ENCODE measurements at regions not wholly inside any gene's neighbourhood (a gene's known extent, or its start where the extent isn't known, plus 50 kb on each side); places are given as distances from the start of the nearest gene placed in this dataset.

GRCh38 chr18:37705016-37705415 is 139.4 kb upstream of the CELF4 start:
- FAIRE-seq (no peak), DNase-seq (ENCODE audit: low read depth) (no peak)
- Mint-ChIP-seq H3K27me3 (ENCODE audit: low read depth, unreplicated experiment) (peaks cover 6% of the 10 kb centered on the region), H3K27ac (ENCODE audit: unreplicated experiment) (no peak overlapping the region), H3K4me1 (ENCODE audit: low read depth, unreplicated experiment) (no peaks in the 10 kb centered on the region), H3K4me3 (ENCODE audit: unreplicated experiment) (no peak overlapping the region), H3K36me3 (ENCODE audit: low read depth, unreplicated experiment) (no peaks in the 10 kb centered on the region), H3K9me3 (ENCODE audit: unreplicated experiment) (peaks cover 2% of the 10 kb centered on the region)
- H3K4me2 ChIP-seq (ENCODE audit: low read length), result no peak overlapping the region
- no peaks in the 10 kb centered on the region for H3K4me1 ChIP-seq (ENCODE audit: insufficient read depth, low read length)
- no peak overlapping the region for H2AFZ ChIP-seq (ENCODE audit: low read depth, low read length)
- H3K4me3 ChIP-seq (ENCODE audit: insufficient read depth, low read depth, low read length), result no peak overlapping the region
- no peak overlapping the region for H3K27ac ChIP-seq (ENCODE audit: low read depth, low read length)
- no peaks in the 10 kb centered on the region for H3K36me3 ChIP-seq (ENCODE audit: insufficient read depth, low read length)
- H4K20me1 ChIP-seq (ENCODE audit: insufficient read depth, low read length), result no peaks in the 10 kb centered on the region
- no peak for TF ChIP-seq EZH2 (IDR thresholded peaks at IDR 0.05; ENCODE audit: insufficient read depth, low read length)
- TF ChIP-seq CTCF (IDR thresholded peaks at IDR 0.05; ENCODE audit: insufficient read depth, low read depth, low read length), result no peak
- H3K27me3 ChIP-seq (ENCODE audit: insufficient read depth, low read length), result no peaks in the 10 kb centered on the region
- H3K9ac ChIP-seq (ENCODE audit: low read length), result no peak overlapping the region
- H3K79me2 ChIP-seq (ENCODE audit: insufficient read depth, low read length), result no peaks in the 10 kb centered on the region
- H3K9me3 ChIP-seq (ENCODE audit: insufficient read depth, low read depth, low read length), result no peaks in the 10 kb centered on the region

GRCh38 chr18:37702841-37703240 is 137.2 kb upstream of the CELF4 start:
- FAIRE-seq (no peak), DNase-seq (ENCODE audit: low read depth) (no peak)
- Histone ChIP-seq H3K9me3 (ENCODE audit: insufficient read depth, low read depth, low read length) (no peaks in the 10 kb centered on the region), H3K4me2 (ENCODE audit: low read length) (no peak overlapping the region), H3K79me2 (ENCODE audit: insufficient read depth, low read length) (no peaks in the 10 kb centered on the region), H3K9ac (ENCODE audit: low read length) (no peak overlapping the region), H3K27me3 (ENCODE audit: insufficient read depth, low read length) (no peaks in the 10 kb centered on the region), H4K20me1 (ENCODE audit: insufficient read depth, low read length) (no peaks in the 10 kb centered on the region), H3K36me3 (ENCODE audit: insufficient read depth, low read length) (no peaks in the 10 kb centered on the region), H3K27ac (ENCODE audit: low read depth, low read length) (no peak overlapping the region), H2AFZ (ENCODE audit: low read depth, low read length) (no peak overlapping the region), H3K4me1 (ENCODE audit: insufficient read depth, low read length) (no peaks in the 10 kb centered on the region), H3K4me3 (ENCODE audit: insufficient read depth, low read depth, low read length) (no peak overlapping the region)
- no peak overlapping the region for H3K27ac Mint-ChIP-seq (ENCODE audit: unreplicated experiment)
- no peaks in the 10 kb centered on the region for H3K4me1 Mint-ChIP-seq (ENCODE audit: low read depth, unreplicated experiment)
- H3K4me3 Mint-ChIP-seq (ENCODE audit: unreplicated experiment), result no peak overlapping the region
- H3K27me3 Mint-ChIP-seq (ENCODE audit: low read depth, unreplicated experiment), result peaks cover 9% of the 10 kb centered on the region
- no peaks in the 10 kb centered on the region for H3K36me3 Mint-ChIP-seq (ENCODE audit: low read depth, unreplicated experiment)
- TF ChIP-seq EZH2 (IDR thresholded peaks at IDR 0.05; ENCODE audit: insufficient read depth, low read length) (no peak), CTCF (IDR thresholded peaks at IDR 0.05; ENCODE audit: insufficient read depth, low read depth, low read length) (no peak)
- peaks cover 5% of the 10 kb centered on the region for H3K9me3 Mint-ChIP-seq (ENCODE audit: unreplicated experiment)

DNA sequence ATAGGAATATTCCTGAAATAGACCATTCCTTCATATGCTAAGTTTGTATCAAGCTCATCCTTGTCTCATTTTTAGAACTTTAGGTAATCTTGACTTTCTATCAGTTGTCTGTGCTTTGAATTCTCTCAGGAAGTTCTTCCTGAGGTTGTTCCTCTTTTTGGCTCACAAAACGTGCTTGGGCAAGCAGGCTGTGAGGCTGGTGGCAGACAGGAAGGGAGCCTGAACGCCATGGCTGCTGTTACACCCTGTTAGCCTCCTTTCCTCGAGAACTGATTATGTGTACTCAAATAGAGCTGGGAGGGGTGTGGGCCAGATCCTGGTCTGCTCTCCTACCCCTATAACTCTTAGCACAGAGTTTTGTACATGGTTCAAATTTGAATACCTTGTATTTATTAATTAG is 136.4 kb upstream of the CELF4 start:
- Mint-ChIP-seq H3K27me3 (ENCODE audit: low read depth, unreplicated experiment) (peaks cover 11% of the 10 kb centered on the region), H3K27ac (ENCODE audit: unreplicated experiment) (no peak overlapping the region), H3K4me1 (ENCODE audit: low read depth, unreplicated experiment) (no peaks in the 10 kb centered on the region), H3K36me3 (ENCODE audit: low read depth, unreplicated experiment) (no peaks in the 10 kb centered on the region), H3K9me3 (ENCODE audit: unreplicated experiment) (peaks cover 5% of the 10 kb centered on the region), H3K4me3 (ENCODE audit: unreplicated experiment) (no peak overlapping the region)
- no peak overlapping the region for H3K27ac ChIP-seq (ENCODE audit: low read depth, low read length)
- no peak overlapping the region for H2AFZ ChIP-seq (ENCODE audit: low read depth, low read length)
- no peak for DNase-seq (ENCODE audit: low read depth)
- H3K9ac ChIP-seq (ENCODE audit: low read length), result no peak overlapping the region
- H3K27me3 ChIP-seq (ENCODE audit: insufficient read depth, low read length), result no peaks in the 10 kb centered on the region
- no peaks in the 10 kb centered on the region for H3K36me3 ChIP-seq (ENCODE audit: insufficient read depth, low read length)
- no peaks in the 10 kb centered on the region for H4K20me1 ChIP-seq (ENCODE audit: insufficient read depth, low read length)
- H3K4me2 ChIP-seq (ENCODE audit: low read length), result no peak overlapping the region
- no peaks in the 10 kb centered on the region for H3K4me1 ChIP-seq (ENCODE audit: insufficient read depth, low read length)
- H3K79me2 ChIP-seq (ENCODE audit: insufficient read depth, low read length), result no peaks in the 10 kb centered on the region
- no peak overlapping the region for H3K4me3 ChIP-seq (ENCODE audit: insufficient read depth, low read depth, low read length)
- no peaks in the 10 kb centered on the region for H3K9me3 ChIP-seq (ENCODE audit: insufficient read depth, low read depth, low read length)
- no peak for FAIRE-seq
- TF ChIP-seq CTCF (IDR thresholded peaks at IDR 0.05; ENCODE audit: insufficient read depth, low read depth, low read length) (no peak), EZH2 (IDR thresholded peaks at IDR 0.05; ENCODE audit: insufficient read depth, low read length) (no peak)
